CD4-positive, alpha-beta T cell treated with Interferon gamma for 1 hour (primary cell): ENCODE measurements at regions not wholly inside any gene's neighbourhood (a gene's known extent, or its start where the extent isn't known, plus 50 kb on each side); places are given as distances from the start of the nearest gene placed in this dataset.
"Not testable (repeated sequence)": the region's sequence is repeated elsewhere in the genome, so short reads cannot be mapped to it uniquely, and the experiment has no call there.

Source experiments
- DNase-seq: peaks from one replicate; pipeline ENCODE4 v3.0.0-alpha.2; 2020

GRCh38 chr10:2214805-2215204 lies 477.5 kb upstream of the ADARB2 start:
- DNase-seq, result no peak

GRCh38 chr10:2214092-2214491 lies 476.8 kb upstream of the ADARB2 start:
- DNase-seq, result no peak

GRCh38 chr10:2212244-2212834 lies 475.0 kb upstream of the ADARB2 start:
- no peak for DNase-seq

GRCh38 chr10:2210088-2210487 lies 472.8 kb upstream of the ADARB2 start:
- DNase-seq, result no peak

GRCh38 chr10:2208106-2208505 lies 470.8 kb upstream of the ADARB2 start:
- DNase-seq, result no peak

GRCh38 chr10:2207246-2207922 lies 470.1 kb upstream of the ADARB2 start:
- no peak for DNase-seq

- DNase-seq, result no peak
Observed at GRCh38 chr10:2205406-2205805, 468.1 kb upstream of the ADARB2 start.

GRCh38 chr10:2202401-2202800 lies 465.1 kb upstream of the ADARB2 start:
- DNase-seq, result no peak

GRCh38 chr10:2201534-2202099 lies 464.3 kb upstream of the ADARB2 start:
- no peak for DNase-seq

GRCh38 chr10:2197663-2198062 lies 460.3 kb upstream of the ADARB2 start:
- no peak for DNase-seq

- DNase-seq, result no peak
Observed at GRCh38 chr10:2196272-2196671, 458.9 kb upstream of the ADARB2 start.

- DNase-seq, result not testable (repeated sequence)
Observed at GRCh38 chr10:2189356-2189755, 452.0 kb upstream of the ADARB2 start.

- no peak for DNase-seq
Observed at GRCh38 chr10:2188371-2188770, 451.0 kb upstream of the ADARB2 start.

GRCh38 chr10:2173327-2173726 lies 436.0 kb upstream of the ADARB2 start:
- no peak for DNase-seq

- no peak for DNase-seq
Observed at GRCh38 chr10:2165771-2166460, 428.6 kb upstream of the ADARB2 start.

GRCh38 chr10:2150288-2150687 lies 413.0 kb upstream of the ADARB2 start:
- DNase-seq, result no peak

- DNase-seq, result no peak
Observed at GRCh38 chr10:2145926-2146478, 408.7 kb upstream of the ADARB2 start.

GRCh38 chr10:2145491-2145890 lies 408.2 kb upstream of the ADARB2 start:
- DNase-seq, result no peak

- DNase-seq, result no peak
Observed at GRCh38 chr10:2144584-2144983, 407.3 kb upstream of the ADARB2 start.

GRCh38 chr10:2143213-2143835 lies 406.0 kb upstream of the ADARB2 start:
- DNase-seq, result no peak

GRCh38 chr10:2139746-2140145 lies 402.4 kb upstream of the ADARB2 start:
- no peak for DNase-seq

GRCh38 chr10:2137549-2138174 lies 400.3 kb upstream of the ADARB2 start:
- no peak for DNase-seq
